ENCODE measurements at regions not wholly inside any gene's neighbourhood (a gene's known extent, or its start where the extent isn't known, plus 50 kb on each side); places are given as distances from the start of the nearest gene placed in this dataset.

DNA sequence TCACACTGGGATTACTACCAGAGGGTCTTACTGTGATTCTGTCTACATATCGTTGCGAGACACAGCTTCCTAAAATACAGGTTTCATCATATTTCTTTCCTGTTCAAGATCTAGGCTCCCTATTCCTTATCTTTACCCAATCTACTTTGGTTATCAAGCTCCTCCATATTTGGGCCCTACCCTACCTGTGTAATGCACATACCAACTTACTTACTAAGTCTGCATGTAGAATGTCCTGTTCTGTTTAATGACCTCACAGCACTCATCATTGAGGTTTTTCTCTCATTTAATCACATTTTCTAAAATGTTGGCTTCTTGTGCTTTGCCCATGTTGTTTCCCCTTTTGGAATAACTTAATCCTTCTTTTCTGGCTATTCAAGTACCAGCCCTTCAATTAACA is 551.1 kb downstream of the ZEB2 start:
- no peak for DNase-seq (ENCODE audit: low spot score)
- WGBS = 94% methylated on average over 2 of the region's 2 CpGs
- peaks cover 0 to 7% (median under 1%) of the 10 kb centered on the region in 4 donors for H3K4me1 ChIP-seq (ENCODE audit: control insufficient read depth in 4 of 4, insufficient read depth in 4 of 4, low read length in 3 of 4)
- H3K27me3 ChIP-seq (ENCODE audit: control insufficient read depth in 4 of 4, insufficient read depth in 4 of 4, low read length in 3 of 4) = no peaks in the 10 kb centered on the region
- H3K27ac ChIP-seq (ENCODE audit: low read depth in 1 of 2, low read length in 2 of 2) = no peak overlapping the region
- H3K9me3 ChIP-seq (ENCODE audit: control insufficient read depth in 4 of 4, low read length in 3 of 4) = no peaks in the 10 kb centered on the region
- H3K4me3 ChIP-seq (ENCODE audit: low read depth in 1 of 3, low read length in 3 of 3) = no peak overlapping the region
- H3K9ac ChIP-seq (ENCODE audit: low read depth in 1 of 2, low read length in 2 of 2) = no peak overlapping the region
- TF ChIP-seq, protein P1, sequence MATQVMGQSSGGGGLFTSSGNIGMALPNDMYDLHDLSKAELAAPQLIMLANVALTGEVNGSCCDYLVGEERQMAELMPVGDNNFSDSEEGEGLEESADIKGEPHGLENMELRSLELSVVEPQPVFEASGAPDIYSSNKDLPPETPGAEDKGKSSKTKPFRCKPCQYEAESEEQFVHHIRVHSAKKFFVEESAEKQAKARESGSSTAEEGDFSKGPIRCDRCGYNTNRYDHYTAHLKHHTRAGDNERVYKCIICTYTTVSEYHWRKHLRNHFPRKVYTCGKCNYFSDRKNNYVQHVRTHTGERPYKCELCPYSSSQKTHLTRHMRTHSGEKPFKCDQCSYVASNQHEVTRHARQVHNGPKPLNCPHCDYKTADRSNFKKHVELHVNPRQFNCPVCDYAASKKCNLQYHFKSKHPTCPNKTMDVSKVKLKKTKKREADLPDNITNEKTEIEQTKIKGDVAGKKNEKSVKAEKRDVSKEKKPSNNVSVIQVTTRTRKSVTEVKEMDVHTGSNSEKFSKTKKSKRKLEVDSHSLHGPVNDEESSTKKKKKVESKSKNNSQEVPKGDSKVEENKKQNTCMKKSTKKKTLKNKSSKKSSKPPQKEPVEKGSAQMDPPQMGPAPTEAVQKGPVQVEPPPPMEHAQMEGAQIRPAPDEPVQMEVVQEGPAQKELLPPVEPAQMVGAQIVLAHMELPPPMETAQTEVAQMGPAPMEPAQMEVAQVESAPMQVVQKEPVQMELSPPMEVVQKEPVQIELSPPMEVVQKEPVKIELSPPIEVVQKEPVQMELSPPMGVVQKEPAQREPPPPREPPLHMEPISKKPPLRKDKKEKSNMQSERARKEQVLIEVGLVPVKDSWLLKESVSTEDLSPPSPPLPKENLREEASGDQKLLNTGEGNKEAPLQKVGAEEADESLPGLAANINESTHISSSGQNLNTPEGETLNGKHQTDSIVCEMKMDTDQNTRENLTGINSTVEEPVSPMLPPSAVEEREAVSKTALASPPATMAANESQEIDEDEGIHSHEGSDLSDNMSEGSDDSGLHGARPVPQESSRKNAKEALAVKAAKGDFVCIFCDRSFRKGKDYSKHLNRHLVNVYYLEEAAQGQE (IDR thresholded peaks at IDR 0.05) = no peak
- TF ChIP-seq HNF4A (conservative IDR thresholded peaks at IDR 0.05) = no peak
- no peak for TF ChIP-seq FOXA2 (IDR thresholded peaks at IDR 0.05)
- TF ChIP-seq, protein P2, sequence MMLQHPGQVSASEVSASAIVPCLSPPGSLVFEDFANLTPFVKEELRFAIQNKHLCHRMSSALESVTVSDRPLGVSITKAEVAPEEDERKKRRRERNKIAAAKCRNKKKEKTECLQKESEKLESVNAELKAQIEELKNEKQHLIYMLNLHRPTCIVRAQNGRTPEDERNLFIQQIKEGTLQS (IDR thresholded peaks at IDR 0.05) = no peak
- TF ChIP-seq SP1 (IDR thresholded peaks at IDR 0.05) = no peak
- TF ChIP-seq ZBTB33 (IDR thresholded peaks at IDR 0.05) = no peak
- no peak for TF ChIP-seq GABPA (IDR thresholded peaks at IDR 0.05 in 1 of 2, conservative IDR thresholded peaks at IDR 0.05 in 1 of 2)
- TF ChIP-seq TAF1 (conservative IDR thresholded peaks at IDR 0.05) = no peak
- TF ChIP-seq EGR1 (IDR thresholded peaks at IDR 0.05; ENCODE audit: low read depth in 2 of 2) = no peak
- H3K36me3 ChIP-seq (ENCODE audit: control insufficient read depth in 4 of 4, insufficient read depth in 3 of 4, low read depth in 1 of 4, low read length in 3 of 4) = no peaks in the 10 kb centered on the region

DNA sequence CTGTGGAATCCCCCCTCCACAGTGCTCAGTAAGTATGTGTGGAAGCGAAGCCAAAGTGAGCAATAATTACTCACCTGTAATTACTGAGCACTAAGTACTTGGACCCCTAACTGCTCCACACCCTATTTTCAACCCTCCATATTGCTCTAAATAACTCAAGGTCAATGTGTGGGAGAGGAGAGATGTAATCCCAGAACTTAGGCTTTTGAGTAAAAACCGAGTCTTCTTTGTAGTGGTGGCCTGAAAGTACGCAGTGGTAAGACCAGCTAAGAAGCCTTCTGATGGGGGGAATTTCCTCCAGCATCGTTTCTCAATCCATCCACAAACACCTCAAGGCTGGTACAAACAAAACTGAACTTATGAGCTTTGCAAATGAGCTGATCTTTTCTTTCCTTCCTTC is 551.6 kb downstream of the ZEB2 start:
- Histone ChIP-seq H3K4me3 (ENCODE audit: low read depth in 1 of 3, low read length in 3 of 3) (no peak overlapping the region), H3K9me3 (ENCODE audit: control insufficient read depth in 4 of 4, low read length in 3 of 4) (no peaks in the 10 kb centered on the region), H3K9ac (ENCODE audit: low read depth in 1 of 2, low read length in 2 of 2) (no peak overlapping the region), H3K27me3 (ENCODE audit: control insufficient read depth in 4 of 4, insufficient read depth in 4 of 4, low read length in 3 of 4) (no peaks in the 10 kb centered on the region), H3K27ac (ENCODE audit: low read depth in 1 of 2, low read length in 2 of 2) (no peak overlapping the region), H3K36me3 (ENCODE audit: control insufficient read depth in 4 of 4, insufficient read depth in 3 of 4, low read depth in 1 of 4, low read length in 3 of 4) (no peaks in the 10 kb centered on the region), H3K4me1 (ENCODE audit: control insufficient read depth in 4 of 4, insufficient read depth in 4 of 4, low read length in 3 of 4) (peaks cover 0 to 7% (median under 1%) of the 10 kb centered on the region in 4 donors)
- 90% methylated on average over 4 of the region's 4 CpGs for WGBS
- TF ChIP-seq, protein P3, sequence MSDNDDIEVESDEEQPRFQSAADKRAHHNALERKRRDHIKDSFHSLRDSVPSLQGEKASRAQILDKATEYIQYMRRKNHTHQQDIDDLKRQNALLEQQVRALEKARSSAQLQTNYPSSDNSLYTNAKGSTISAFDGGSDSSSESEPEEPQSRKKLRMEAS (IDR thresholded peaks at IDR 0.05) = no peak
- TF ChIP-seq ZBTB33 (IDR thresholded peaks at IDR 0.05) (no peak), GABPA (IDR thresholded peaks at IDR 0.05 in 1 of 2, conservative IDR thresholded peaks at IDR 0.05 in 1 of 2) (no peak), FOXA2 (IDR thresholded peaks at IDR 0.05) (no peak), RXRA (IDR thresholded peaks at IDR 0.05) (no peak), NR2F2 (IDR thresholded peaks at IDR 0.05) (no peak), HNF4G (IDR thresholded peaks at IDR 0.05) (no peak), FOXA1 (IDR thresholded peaks at IDR 0.05) (no peak), YY1 (IDR thresholded peaks at IDR 0.05) (no peak), TAF1 (conservative IDR thresholded peaks at IDR 0.05) (no peak), RAD21 (IDR thresholded peaks at IDR 0.05) (no peak), JUND (IDR thresholded peaks at IDR 0.05) (no peak)
- TF ChIP-seq, protein P2 (IDR thresholded peaks at IDR 0.05) = no peak
- DNase-seq (ENCODE audit: low spot score) = no peak
